ENCODE measurements at regions not wholly inside any gene's neighbourhood (a gene's known extent, or its start where the extent isn't known, plus 50 kb on each side); places are given as distances from the start of the nearest gene placed in this dataset.

DNA sequence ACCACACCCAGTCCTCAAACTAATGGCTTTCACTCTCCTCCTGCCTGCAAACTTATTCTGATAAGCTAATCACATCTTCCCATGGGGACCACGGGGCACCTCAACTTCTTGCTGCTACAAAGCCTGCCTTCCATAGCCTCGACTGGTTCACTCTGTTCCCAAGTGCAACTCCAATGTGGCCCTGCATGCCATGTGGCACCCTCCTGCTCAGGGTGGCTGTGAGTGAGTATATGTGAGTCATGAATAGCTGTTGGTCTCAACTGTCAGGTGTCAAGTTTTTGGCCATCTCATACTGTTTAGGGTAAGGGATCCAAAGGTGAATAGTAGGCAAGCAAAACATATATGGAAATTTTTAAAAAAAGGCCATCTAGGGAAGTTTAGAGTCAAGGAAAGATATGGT is 276.1 kb upstream of the DCC start:
- Histone ChIP-seq H3K4me3 (replicated peaks in 1 of 3; ENCODE audit: insufficient read depth in 1 of 3, low read depth in 2 of 3, low read length in 3 of 3) (no peak overlapping the region), H3K79me2 (ENCODE audit: insufficient read depth, low read length) (no peaks in the 10 kb centered on the region), H3K9me3 (ENCODE audit: low read length) (peaks cover 39% of the 10 kb centered on the region), H3K36me3 (replicated peaks in 1 of 2; ENCODE audit: control insufficient read depth in 1 of 2, insufficient read depth in 2 of 2, low read length in 2 of 2) (no peaks in the 10 kb centered on the region), H2AFZ (ENCODE audit: low read length) (no peak overlapping the region), H3K4me1 (ENCODE audit: insufficient read depth, low read length) (peaks cover 33% of the 10 kb centered on the region), H3K9ac (ENCODE audit: insufficient read depth, low read depth, low read length) (no peak overlapping the region), H3K27me3 (ENCODE audit: control insufficient read depth in 1 of 2, insufficient read depth in 2 of 2, low read length in 2 of 2) (no peaks in the 10 kb centered on the region), H4K20me1 (ENCODE audit: insufficient read depth, low read length) (no peaks in the 10 kb centered on the region), H3K27ac (ENCODE audit: extremely low read length, insufficient read depth, low read length) (no peak overlapping the region), H3K4me2 (ENCODE audit: low read depth, low read length) (no peak overlapping the region)
- in situ Hi-C loops (cut with HindIII; ENCODE audit: extremely low pct_ligation_motif_present, low pct_unique_long_range_greater_than_20kb) (no loop called here), intact Hi-C loops (cut with micrococcal nuclease; ENCODE audit: unreplicated experiment) (no loop called here)
- POLR2A ChIA-PET: no interaction called here
- WGBS (ENCODE audit: low lambda C conversion rate): 21% methylated on average over 2 of the region's 2 CpGs
- CTCF ChIA-PET (ENCODE audit: low intra/inter-chr PET ratio, low total read pairs): no interaction called here
- no peak for FAIRE-seq
- DNase-seq (ENCODE audit: low spot score): no peak
- no peak for ATAC-seq
- BruUV-seq (replicated peaks): no TSS peak
- TF ChIP-seq, protein P1, sequence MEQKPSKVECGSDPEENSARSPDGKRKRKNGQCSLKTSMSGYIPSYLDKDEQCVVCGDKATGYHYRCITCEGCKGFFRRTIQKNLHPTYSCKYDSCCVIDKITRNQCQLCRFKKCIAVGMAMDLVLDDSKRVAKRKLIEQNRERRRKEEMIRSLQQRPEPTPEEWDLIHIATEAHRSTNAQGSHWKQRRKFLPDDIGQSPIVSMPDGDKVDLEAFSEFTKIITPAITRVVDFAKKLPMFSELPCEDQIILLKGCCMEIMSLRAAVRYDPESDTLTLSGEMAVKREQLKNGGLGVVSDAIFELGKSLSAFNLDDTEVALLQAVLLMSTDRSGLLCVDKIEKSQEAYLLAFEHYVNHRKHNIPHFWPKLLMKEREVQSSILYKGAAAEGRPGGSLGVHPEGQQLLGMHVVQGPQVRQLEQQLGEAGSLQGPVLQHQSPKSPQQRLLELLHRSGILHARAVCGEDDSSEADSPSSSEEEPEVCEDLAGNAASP (CRISPR knock-in tag; IDR thresholded peaks at IDR 0.05; ENCODE audit: borderline replicate concordance): no peak
- TF ChIP-seq MAF1 (CRISPR knock-in tag; IDR thresholded peaks at IDR 0.05; ENCODE audit: borderline replicate concordance) (no peak), ZNF296 (CRISPR knock-in tag; conservative IDR thresholded peaks at IDR 0.05) (no peak), ZNF616 (CRISPR knock-in tag; IDR thresholded peaks at IDR 0.05; ENCODE audit: low read depth) (no peak), RCOR2 (CRISPR knock-in tag; IDR thresholded peaks at IDR 0.05) (no peak), ZFP90 (CRISPR knock-in tag; IDR thresholded peaks at IDR 0.05; ENCODE audit: borderline replicate concordance) (no peak), MTF1 (CRISPR knock-in tag; IDR thresholded peaks at IDR 0.05) (no peak), ZFYVE20 (CRISPR knock-in tag; IDR thresholded peaks at IDR 0.05; ENCODE audit: borderline replicate concordance, low read depth) (no peak), ADNP (CRISPR knock-in tag; IDR thresholded peaks at IDR 0.05) (no peak)
- TF ChIP-seq, protein P2, sequence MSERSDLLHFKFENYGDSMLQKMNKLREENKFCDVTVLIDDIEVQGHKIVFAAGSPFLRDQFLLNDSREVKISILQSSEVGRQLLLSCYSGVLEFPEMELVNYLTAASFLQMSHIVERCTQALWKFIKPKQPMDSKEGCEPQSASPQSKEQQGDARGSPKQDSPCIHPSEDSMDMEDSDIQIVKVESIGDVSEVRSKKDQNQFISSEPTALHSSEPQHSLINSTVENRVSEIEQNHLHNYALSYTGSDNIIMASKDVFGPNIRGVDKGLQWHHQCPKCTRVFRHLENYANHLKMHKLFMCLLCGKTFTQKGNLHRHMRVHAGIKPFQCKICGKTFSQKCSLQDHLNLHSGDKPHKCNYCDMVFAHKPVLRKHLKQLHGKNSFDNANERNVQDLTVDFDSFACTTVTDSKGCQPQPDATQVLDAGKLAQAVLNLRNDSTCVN (CRISPR knock-in tag; IDR thresholded peaks at IDR 0.05; ENCODE audit: borderline replicate concordance): no peak
- TF ChIP-seq, protein P3, sequence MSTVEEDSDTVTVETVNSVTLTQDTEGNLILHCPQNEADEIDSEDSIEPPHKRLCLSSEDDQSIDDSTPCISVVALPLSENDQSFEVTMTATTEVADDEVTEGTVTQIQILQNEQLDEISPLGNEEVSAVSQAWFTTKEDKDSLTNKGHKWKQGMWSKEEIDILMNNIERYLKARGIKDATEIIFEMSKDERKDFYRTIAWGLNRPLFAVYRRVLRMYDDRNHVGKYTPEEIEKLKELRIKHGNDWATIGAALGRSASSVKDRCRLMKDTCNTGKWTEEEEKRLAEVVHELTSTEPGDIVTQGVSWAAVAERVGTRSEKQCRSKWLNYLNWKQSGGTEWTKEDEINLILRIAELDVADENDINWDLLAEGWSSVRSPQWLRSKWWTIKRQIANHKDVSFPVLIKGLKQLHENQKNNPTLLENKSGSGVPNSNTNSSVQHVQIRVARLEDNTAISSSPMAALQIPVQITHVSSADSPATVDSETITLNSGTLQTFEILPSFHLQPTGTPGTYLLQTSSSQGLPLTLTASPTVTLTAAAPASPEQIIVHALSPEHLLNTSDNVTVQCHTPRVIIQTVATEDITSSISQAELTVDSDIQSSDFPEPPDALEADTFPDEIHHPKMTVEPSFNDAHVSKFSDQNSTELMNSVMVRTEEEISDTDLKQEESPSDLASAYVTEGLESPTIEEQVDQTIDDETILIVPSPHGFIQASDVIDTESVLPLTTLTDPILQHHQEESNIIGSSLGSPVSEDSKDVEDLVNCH (CRISPR knock-in tag; IDR thresholded peaks at IDR 0.05): no peak
- TF ChIP-seq, protein P4, sequence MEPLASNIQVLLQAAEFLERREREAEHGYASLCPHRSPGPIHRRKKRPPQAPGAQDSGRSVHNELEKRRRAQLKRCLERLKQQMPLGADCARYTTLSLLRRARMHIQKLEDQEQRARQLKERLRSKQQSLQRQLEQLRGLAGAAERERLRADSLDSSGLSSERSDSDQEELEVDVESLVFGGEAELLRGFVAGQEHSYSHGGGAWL (CRISPR knock-in tag; IDR thresholded peaks at IDR 0.05): no peak
- TF ChIP-seq, protein P5, sequence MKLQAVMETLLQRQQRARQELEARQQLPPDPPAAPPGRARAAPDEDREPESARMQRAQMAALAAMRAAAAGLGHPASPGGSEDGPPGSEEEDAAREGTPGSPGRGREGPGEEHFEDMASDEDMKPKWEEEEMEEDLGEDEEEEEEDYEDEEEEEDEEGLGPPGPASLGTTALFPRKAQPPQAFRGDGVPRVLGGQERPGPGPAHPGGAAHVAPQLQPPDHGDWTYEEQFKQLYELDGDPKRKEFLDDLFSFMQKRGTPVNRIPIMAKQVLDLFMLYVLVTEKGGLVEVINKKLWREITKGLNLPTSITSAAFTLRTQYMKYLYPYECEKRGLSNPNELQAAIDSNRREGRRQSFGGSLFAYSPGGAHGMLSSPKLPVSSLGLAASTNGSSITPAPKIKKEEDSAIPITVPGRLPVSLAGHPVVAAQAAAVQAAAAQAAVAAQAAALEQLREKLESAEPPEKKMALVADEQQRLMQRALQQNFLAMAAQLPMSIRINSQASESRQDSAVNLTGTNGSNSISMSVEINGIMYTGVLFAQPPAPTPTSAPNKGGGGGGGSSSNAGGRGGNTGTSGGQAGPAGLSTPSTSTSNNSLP (IDR thresholded peaks at IDR 0.05; ENCODE audit: low read depth, low read length): no peak
- TF ChIP-seq, protein P6, sequence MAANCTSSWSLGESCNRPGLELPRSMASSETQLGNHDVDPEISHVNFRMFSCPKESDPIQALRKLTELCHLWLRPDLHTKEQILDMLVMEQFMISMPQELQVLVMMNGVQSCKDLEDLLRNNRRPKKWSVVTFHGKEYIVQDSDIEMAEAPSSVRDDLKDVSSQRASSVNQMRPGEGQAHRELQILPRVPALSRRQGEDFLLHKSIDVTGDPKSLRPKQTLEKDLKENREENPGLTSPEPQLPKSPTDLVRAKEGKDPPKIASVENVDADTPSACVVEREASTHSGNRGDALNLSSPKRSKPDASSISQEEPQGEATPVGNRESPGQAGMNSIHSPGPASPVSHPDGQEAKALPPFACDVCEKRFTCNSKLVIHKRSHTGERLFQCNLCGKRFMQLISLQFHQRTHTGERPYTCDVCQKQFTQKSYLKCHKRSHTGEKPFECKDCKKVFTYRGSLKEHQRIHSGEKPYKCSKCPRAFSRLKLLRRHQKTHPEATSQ (CRISPR knock-in tag; IDR thresholded peaks at IDR 0.05; ENCODE audit: borderline replicate concordance): no peak

Measured in HepG2 (cell line).